ENCODE measurements at regions not wholly inside any gene's neighbourhood (a gene's known extent, or its start where the extent isn't known, plus 50 kb on each side); places are given as distances from the start of the nearest gene placed in this dataset.

GRCh38 chr3:107272885-107273284, 104.4 kb upstream of the CCDC54 start:
- Mint-ChIP-seq H3K27ac (no peak overlapping the region), H3K27me3 (ENCODE audit: low read depth, poor library complexity) (no peaks in the 10 kb centered on the region), H3K36me3 (ENCODE audit: low read depth) (no peaks in the 10 kb centered on the region), H3K4me1 (peaks cover 7% of the 10 kb centered on the region), H3K4me3 (no peak overlapping the region), H3K9me3 (no peaks in the 10 kb centered on the region)
- DNase-seq = no peak
- TF ChIP-seq CTCF (IDR thresholded peaks at IDR 0.05) = no peak

- no peaks in the 10 kb centered on the region for H3K27me3 Mint-ChIP-seq (ENCODE audit: low read depth, poor library complexity)
- no peak for TF ChIP-seq CTCF (IDR thresholded peaks at IDR 0.05)
- H3K4me3 Mint-ChIP-seq = no peak overlapping the region
- H3K9me3 Mint-ChIP-seq = no peaks in the 10 kb centered on the region
- no peak for DNase-seq
- H3K36me3 Mint-ChIP-seq (ENCODE audit: low read depth) = no peaks in the 10 kb centered on the region
- H3K4me1 Mint-ChIP-seq = no peaks in the 10 kb centered on the region
- no peak overlapping the region for H3K27ac Mint-ChIP-seq
Observed at GRCh38 chr3:107273771-107274170, 103.5 kb upstream of the CCDC54 start.

GRCh38 chr3:107275511-107275910, 101.7 kb upstream of the CCDC54 start:
- DNase-seq = no peak
- Mint-ChIP-seq H3K27me3 (ENCODE audit: low read depth, poor library complexity) (no peaks in the 10 kb centered on the region), H3K36me3 (ENCODE audit: low read depth) (no peaks in the 10 kb centered on the region), H3K27ac (no peak overlapping the region), H3K4me1 (no peaks in the 10 kb centered on the region), H3K4me3 (no peak overlapping the region), H3K9me3 (peaks cover under 1% of the 10 kb centered on the region)
- TF ChIP-seq CTCF (IDR thresholded peaks at IDR 0.05) = no peak

GRCh38 chr3:107283948-107284347, 93.3 kb upstream of the CCDC54 start:
- Mint-ChIP-seq H3K27me3 (ENCODE audit: low read depth, poor library complexity) (no peaks in the 10 kb centered on the region), H3K27ac (peak overlapping the region; percentile 43), H3K36me3 (ENCODE audit: low read depth) (no peaks in the 10 kb centered on the region)

GRCh38 chr3:107284612-107285011, 92.6 kb upstream of the CCDC54 start:
- Mint-ChIP-seq H3K36me3 (ENCODE audit: low read depth) (no peaks in the 10 kb centered on the region), H3K4me1 (no peaks in the 10 kb centered on the region), H3K9me3 (peaks cover 9% of the 10 kb centered on the region), H3K4me3 (no peak overlapping the region), H3K27me3 (ENCODE audit: low read depth, poor library complexity) (no peaks in the 10 kb centered on the region), H3K27ac (no peak overlapping the region)
- no peak for DNase-seq
- TF ChIP-seq CTCF (IDR thresholded peaks at IDR 0.05) = no peak

More at GRCh38 chr3:107283948-107284347, 93.3 kb upstream of the CCDC54 start:
- DNase-seq = no peak
- Mint-ChIP-seq H3K4me1 (no peaks in the 10 kb centered on the region), H3K4me3 (no peak overlapping the region), H3K9me3 (peaks cover 7% of the 10 kb centered on the region)
- TF ChIP-seq CTCF (IDR thresholded peaks at IDR 0.05) = no peak

- no peak for DNase-seq
- peaks cover 4% of the 10 kb centered on the region for H3K36me3 Mint-ChIP-seq (ENCODE audit: low read depth)
- H3K27me3 Mint-ChIP-seq (ENCODE audit: low read depth, poor library complexity) = no peaks in the 10 kb centered on the region
- peaks cover 15% of the 10 kb centered on the region for H3K9me3 Mint-ChIP-seq
- H3K4me3 Mint-ChIP-seq = no peak overlapping the region
- H3K4me1 Mint-ChIP-seq = no peaks in the 10 kb centered on the region
- no peak for TF ChIP-seq CTCF (IDR thresholded peaks at IDR 0.05)
- H3K27ac Mint-ChIP-seq = no peak overlapping the region
Observed at GRCh38 chr3:107285197-107285596, 92.0 kb upstream of the CCDC54 start.
